HEK293 (cell line): ENCODE measurements at regions not wholly inside any gene's neighbourhood (a gene's known extent, or its start where the extent isn't known, plus 50 kb on each side); places are given as distances from the start of the nearest gene placed in this dataset.

Experiments used
- GFI1B ChIP-seq: fragments of 450-650 bp; formaldehyde crosslinking; IDR thresholded peaks from 2 replicates; pipeline ENCODE4 v1.5.1; 2016; ENCODE audit warnings: missing biosample characterization, missing genetic modification characterization
- KLF8 ChIP-seq: fragments of 450-650 bp; formaldehyde crosslinking; IDR thresholded peaks from 2 replicates; pipeline ENCODE4 v1.5.1; 2016; ENCODE audit warnings: missing biosample characterization, missing genetic modification characterization
- PATZ1 ChIP-seq: fragments of 450-650 bp; formaldehyde crosslinking; IDR thresholded peaks from 2 replicates; pipeline ENCODE4 v1.5.1; 2016; ENCODE audit warnings: missing biosample characterization, missing genetic modification characterization
- PRDM2 ChIP-seq: fragments of 450-650 bp; formaldehyde crosslinking; IDR thresholded peaks from 2 replicates; pipeline ENCODE4 v1.5.1; 2016; ENCODE audit warnings: missing biosample characterization, missing genetic modification characterization, borderline replicate concordance
- SCRT2 ChIP-seq: fragments of 450-650 bp; formaldehyde crosslinking; IDR thresholded peaks from 2 replicates; pipeline ENCODE4 v1.5.1; 2016; ENCODE audit warnings: missing biosample characterization, missing genetic modification characterization
- TRIM28 ChIP-seq: IDR thresholded peaks from 2 replicates; pipeline ENCODE4 v1.6.1; 2011; ENCODE audit warnings: low read length, control low read depth, borderline replicate concordance
- ZBTB8A ChIP-seq: fragments of 450-650 bp; formaldehyde crosslinking; IDR thresholded peaks from 2 replicates; pipeline ENCODE4 v1.5.1; 2016; ENCODE audit warnings: missing biosample characterization, missing genetic modification characterization
- ZEB2 ChIP-seq: fragments of 450-650 bp; formaldehyde crosslinking; IDR thresholded peaks from 2 replicates; pipeline ENCODE4 v1.5.1; 2016; ENCODE audit warnings: missing biosample characterization, missing genetic modification characterization
- ZNF114 ChIP-seq: fragments of 450-650 bp; formaldehyde crosslinking; IDR thresholded peaks from 2 replicates; pipeline ENCODE4 v1.5.0; 2017; ENCODE audit warnings: missing biosample characterization, missing genetic modification characterization
- ZNF140 ChIP-seq: fragments of 450-650 bp; formaldehyde crosslinking; IDR thresholded peaks from 2 replicates; pipeline ENCODE4 v1.5.1; 2016; ENCODE audit warnings: missing biosample characterization, missing genetic modification characterization
- ZNF148 ChIP-seq: fragments of 450-650 bp; formaldehyde crosslinking; IDR thresholded peaks from 2 replicates; pipeline ENCODE4 v1.5.0; 2017; ENCODE audit warnings: missing biosample characterization, missing genetic modification characterization, borderline replicate concordance
- ZNF155 ChIP-seq: fragments of 450-650 bp; formaldehyde crosslinking; IDR thresholded peaks from 2 replicates; pipeline ENCODE4 v1.5.1; 2016; ENCODE audit warnings: missing biosample characterization, missing genetic modification characterization
- ZNF157 ChIP-seq: fragments of 450-650 bp; formaldehyde crosslinking; IDR thresholded peaks from 2 replicates; pipeline ENCODE4 v1.5.1; 2016; ENCODE audit warnings: missing biosample characterization, missing genetic modification characterization
- ZNF18 ChIP-seq: fragments of 450-650 bp; formaldehyde crosslinking; IDR thresholded peaks from 2 replicates; pipeline ENCODE4 v1.5.1; 2016; ENCODE audit warnings: missing biosample characterization, missing genetic modification characterization
- ZNF24 ChIP-seq: fragments of 450-650 bp; formaldehyde crosslinking; IDR thresholded peaks from 2 replicates; pipeline ENCODE4 v1.5.1; 2016; ENCODE audit warnings: missing biosample characterization, missing genetic modification characterization
- ZNF311 ChIP-seq: fragments of 450-650 bp; formaldehyde crosslinking; IDR thresholded peaks from 2 replicates; pipeline ENCODE4 v1.5.1; 2017; ENCODE audit warnings: missing biosample characterization, missing genetic modification characterization, borderline replicate concordance
- ZNF416 ChIP-seq: fragments of 450-650 bp; formaldehyde crosslinking; IDR thresholded peaks from 2 replicates; pipeline ENCODE4 v1.5.1; 2016; ENCODE audit warnings: missing biosample characterization, missing genetic modification characterization
- ZNF530 ChIP-seq: fragments of 450-650 bp; formaldehyde crosslinking; IDR thresholded peaks from 2 replicates; pipeline ENCODE4 v1.5.1; 2016; ENCODE audit warnings: low read depth, missing biosample characterization, missing genetic modification characterization
- ZNF558 ChIP-seq: fragments of 450-650 bp; formaldehyde crosslinking; IDR thresholded peaks from 2 replicates; pipeline ENCODE4 v1.5.1; 2016; ENCODE audit warnings: missing biosample characterization, missing genetic modification characterization
- ZNF561 ChIP-seq: fragments of 450-650 bp; IDR thresholded peaks from 2 replicates; pipeline ENCODE4 v1.5.1; 2018; ENCODE audit warnings: missing biosample characterization, missing genetic modification characterization, borderline replicate concordance
- ZNF571 ChIP-seq: fragments of 450-650 bp; formaldehyde crosslinking; IDR thresholded peaks from 2 replicates; pipeline ENCODE4 v1.5.0; 2017; ENCODE audit warnings: missing biosample characterization, missing genetic modification characterization
- ZNF639 ChIP-seq: fragments of 450-650 bp; formaldehyde crosslinking; IDR thresholded peaks from 2 replicates; pipeline ENCODE4 v1.5.1; 2016; ENCODE audit warnings: missing biosample characterization, missing genetic modification characterization
- ZNF701 ChIP-seq: fragments of 450-650 bp; formaldehyde crosslinking; IDR thresholded peaks from 2 replicates; pipeline ENCODE4 v1.5.1; 2016; ENCODE audit warnings: missing biosample characterization, missing genetic modification characterization
- ZNF791 ChIP-seq: fragments of 450-650 bp; formaldehyde crosslinking; IDR thresholded peaks from 2 replicates; pipeline ENCODE4 v1.5.1; 2016; ENCODE audit warnings: missing biosample characterization, missing genetic modification characterization
- ZNF830 ChIP-seq: fragments of 450-650 bp; IDR thresholded peaks from 2 replicates; pipeline ENCODE4 v1.5.0; 2018; ENCODE audit warnings: missing biosample characterization, missing genetic modification characterization, low read depth, mild to moderate bottlenecking, moderate library complexity
- TF ChIP-seq, protein P1 (sequence below): fragments of 450-650 bp; formaldehyde crosslinking; IDR thresholded peaks from 2 replicates; pipeline ENCODE4 v1.5.1; 2016; ENCODE audit warnings: missing biosample characterization, missing genetic modification characterization

- TF ChIP-seq ZNF155 (tag by site-specific recombination) (no peak), ZNF114 (tag by site-specific recombination) (no peak), ZNF571 (tag by site-specific recombination) (no peak), ZBTB8A (peak; percentile 61), PRDM2 (tag by site-specific recombination) (no peak), ZNF148 (tag by site-specific recombination) (no peak), KLF8 (tag by site-specific recombination) (0 out of 2 replicates have a peak, but pooled peaks have one; percentile 42), ZNF157 (no peak), ZNF311 (tag by site-specific recombination) (no peak), ZNF830 (tag by site-specific recombination) (no peak), ZNF561 (tag by site-specific recombination) (no peak), ZNF639 (tag by site-specific recombination) (peak; percentile 55; the same call in 1 of the 2 replicates), PATZ1 (tag by site-specific recombination) (peak; percentile 90), ZNF701 (tag by site-specific recombination) (no peak), ZNF530 (no peak), ZNF558 (tag by site-specific recombination) (no peak; the same call in 1 of the 2 replicates), ZNF416 (tag by site-specific recombination) (no peak), GFI1B (tag by site-specific recombination) (no peak), SCRT2 (0 out of 2 replicates have a peak, but pooled peaks have one; percentile 23), ZNF791 (tag by site-specific recombination) (no peak), TRIM28 (no peak), ZNF140 (no peak), ZNF18 (tag by site-specific recombination) (peak; percentile 19; the same call in 1 of the 2 replicates), ZEB2 (tag by site-specific recombination) (peak; percentile 64), ZNF24 (tag by site-specific recombination) (no peak)
- TF ChIP-seq, protein P1, sequence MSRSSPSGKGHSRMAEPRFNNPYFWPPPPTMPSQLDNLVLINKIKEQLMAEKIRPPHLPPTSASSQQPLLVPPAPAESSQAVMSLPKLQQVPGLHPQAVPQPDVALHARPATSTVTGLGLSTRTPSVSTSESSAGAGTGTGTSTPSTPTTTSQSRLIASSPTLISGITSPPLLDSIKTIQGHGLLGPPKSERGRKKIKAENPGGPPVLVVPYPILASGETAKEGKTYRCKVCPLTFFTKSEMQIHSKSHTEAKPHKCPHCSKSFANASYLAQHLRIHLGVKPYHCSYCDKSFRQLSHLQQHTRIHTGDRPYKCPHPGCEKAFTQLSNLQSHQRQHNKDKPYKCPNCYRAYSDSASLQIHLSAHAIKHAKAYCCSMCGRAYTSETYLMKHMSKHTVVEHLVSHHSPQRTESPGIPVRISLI (tag by site-specific recombination) = no peak
Measured at GRCh38 chr22:35477911-35478582, 62.6 kb upstream of the RASD2 start (continued).
